GM12874 (cell line): ENCODE measurements at regions not wholly inside any gene's neighbourhood (a gene's known extent, or its start where the extent isn't known, plus 50 kb on each side); places are given as distances from the start of the nearest gene placed in this dataset.

Experiments used
- CTCF ChIP-seq: IDR thresholded peaks from 2 replicates; pipeline ENCODE4 v1.5.1; 2011; ENCODE audit warnings: low read depth, mild to moderate bottlenecking, control low read depth, low read length, moderate library complexity; ENCODE audit not compliant: insufficient read depth

- no peak for TF ChIP-seq CTCF
Observed at GRCh38 chr1:67632811-67633655, 52.0 kb upstream of the GADD45A start.

GRCh38 chr1:67634396-67634935 is 50.5 kb upstream of the GADD45A start:
- no peak for TF ChIP-seq CTCF

GRCh38 chr1:67635055-67635809 is 49.8 kb upstream of the GADD45A start:
- no peak for TF ChIP-seq CTCF
